OCI-LY7 (cell line): ENCODE measurements at regions not wholly inside any gene's neighbourhood (a gene's known extent, or its start where the extent isn't known, plus 50 kb on each side); places are given as distances from the start of the nearest gene placed in this dataset.

Source experiments
- BruUV-seq: library from RNA; stranded (reverse); fragments of 400-500 nt; replicated peaks from 2 replicates; lab custom pipeline; 2021; lab: Mats Ljungman, UMichigan
- CTCF ChIA-PET: fragments of 300-600 bp; sonication (Branson Sonifier 250); formaldehyde crosslinking; loops from one replicate; lab custom pipeline; 2022; ENCODE audit warnings: antibody characterized with exemption; ENCODE audit not compliant: unreplicated experiment; lab: Charles Lee
- POLR2A ChIA-PET: fragments of 300-600 bp; sonication (Branson Sonifier 250); formaldehyde crosslinking; loops from one replicate; lab custom pipeline; 2022; ENCODE audit warnings: antibody characterized with exemption; lab: Charles Lee
- DNase-seq: peaks from one replicate; pipeline ENCODE4 v3.0.0-alpha.2; 2015; ENCODE audit warnings: low spot score
- H2AFZ ChIP-seq: fragments of 200-600 bp; sonication (generic), shearing (Covaris generic); 2 replicates; pipeline ENCODE4 v1.6.1; 2014; ENCODE audit warnings: mild to moderate bottlenecking, antibody characterized with exemption, low read length, moderate library complexity
- H3K27ac ChIP-seq: fragments of 200-600 bp; sonication (generic); 2 replicates; pipeline ENCODE4 v1.5.1; 2014; ENCODE audit warnings: mixed run types, low read depth, mild to moderate bottlenecking, moderate library complexity, low read length, inconsistent platforms; ENCODE audit not compliant: poor library complexity, severe bottlenecking
- H3K36me3 ChIP-seq: fragments of 200-600 bp; sonication (generic); 2 replicates; pipeline ENCODE4 v1.6.1; 2014; ENCODE audit warnings: mild to moderate bottlenecking, antibody characterized with exemption, low read length, moderate library complexity, mixed read lengths; ENCODE audit not compliant: insufficient read depth
- H3K4me1 ChIP-seq: fragments of 200-600 bp; sonication (generic); 2 replicates; pipeline ENCODE4 v1.5.1; 2014; ENCODE audit warnings: mild to moderate bottlenecking, low read length; ENCODE audit not compliant: insufficient read depth, poor library complexity, severe bottlenecking
- H3K4me2 ChIP-seq: fragments of 200-600 bp; sonication (generic); 2 replicates; pipeline ENCODE4 v1.6.1; 2014; ENCODE audit warnings: mild to moderate bottlenecking, low read length
- H3K4me3 ChIP-seq: fragments of 200-600 bp; sonication (generic); 2 replicates; pipeline ENCODE4 v1.5.1; 2014; ENCODE audit warnings: mild to moderate bottlenecking, low read depth, low read length; ENCODE audit not compliant: poor library complexity, severe bottlenecking
- H3K79me2 ChIP-seq: fragments of 200-600 bp; sonication (generic); 2 replicates; pipeline ENCODE4 v1.6.1; 2016; ENCODE audit warnings: low read depth, mild to moderate bottlenecking, low read length, moderate library complexity, mixed read lengths; ENCODE audit not compliant: insufficient read depth
- H3K9me2 ChIP-seq: fragments of 200-600 bp; sonication (generic); 2 replicates; pipeline ENCODE4 v1.6.1; 2016; ENCODE audit warnings: mild to moderate bottlenecking, low read length, mixed read lengths; ENCODE audit not compliant: insufficient read depth
- H3K9me3 ChIP-seq: fragments of 200-600 bp; sonication (generic); 2 replicates; pipeline ENCODE4 v1.6.1; 2014; ENCODE audit warnings: mild to moderate bottlenecking, mixed run types, low read length, mixed read lengths
- H4K20me1 ChIP-seq: fragments of 200-600 bp; sonication (generic); 2 replicates; pipeline ENCODE4 v1.6.1; 2014; ENCODE audit warnings: mild to moderate bottlenecking, antibody characterized with exemption, low read length, moderate library complexity, mixed read lengths; ENCODE audit not compliant: insufficient read depth
- CTCF ChIP-seq: fragments of 200-600 bp; sonication (generic); conservative IDR thresholded peaks from 2 replicates; pipeline ENCODE4 v1.5.1; 2014; ENCODE audit warnings: mild to moderate bottlenecking, antibody characterized with exemption, low read length, moderate library complexity, mixed read lengths
- EZH2phosphoT487 ChIP-seq: fragments of 200-600 bp; sonication (generic); IDR thresholded peaks from 2 replicates; pipeline ENCODE4 v1.6.1; 2018; ENCODE audit warnings: low read depth, borderline replicate concordance, mild to moderate bottlenecking, mixed run types, antibody characterized with exemption, low read length, moderate library complexity, mixed read lengths
- intact Hi-C: fragments of 100-400 bp; cut with micrococcal nuclease; formaldehyde crosslinking; loops from one replicate; pipeline ENCODE4 v1.10.0; 2022; ENCODE audit not compliant: unreplicated experiment

- Histone ChIP-seq H3K9me2 (no peaks in the 10 kb centered on the region), H2AFZ (no peak overlapping the region), H3K4me1 (no peaks in the 10 kb centered on the region), H4K20me1 (no peaks in the 10 kb centered on the region), H3K9me3 (no peaks in the 10 kb centered on the region), H3K27ac (no peak overlapping the region), H3K79me2 (no peaks in the 10 kb centered on the region), H3K4me3 (no peak overlapping the region), H3K36me3 (no peaks in the 10 kb centered on the region), H3K4me2 (no peak overlapping the region)
- intact Hi-C loops, result no loop called here
- CTCF ChIA-PET, result no interaction called here
- POLR2A ChIA-PET, result no interaction called here
- TF ChIP-seq CTCF (no peak), EZH2phosphoT487 (no peak)
- DNase-seq, result no peak
- no TSS peak for BruUV-seq
Measured at GRCh38 chr10:47058961-47059391, 147.7 kb downstream of the PTPN20 start.

GRCh38 chr10:47059606-47060311 lies 148.5 kb downstream of the PTPN20 start:
- CTCF ChIA-PET, result no interaction called here
- Histone ChIP-seq H3K4me2 (no peak overlapping the region), H2AFZ (no peak overlapping the region), H3K27ac (no peak overlapping the region), H3K9me2 (no peaks in the 10 kb centered on the region), H3K9me3 (no peaks in the 10 kb centered on the region), H3K4me1 (no peaks in the 10 kb centered on the region), H3K36me3 (no peaks in the 10 kb centered on the region), H3K79me2 (no peaks in the 10 kb centered on the region), H4K20me1 (no peaks in the 10 kb centered on the region), H3K4me3 (no peak overlapping the region)
- intact Hi-C loops, result no loop called here
- no peak for DNase-seq
- POLR2A ChIA-PET, result no interaction called here
- BruUV-seq, result no TSS peak
- TF ChIP-seq EZH2phosphoT487 (no peak), CTCF (no peak)

GRCh38 chr10:47060356-47060755 lies 149.1 kb downstream of the PTPN20 start:
- H3K4me2 ChIP-seq, result no peak overlapping the region
- H4K20me1 ChIP-seq, result no peaks in the 10 kb centered on the region
- CTCF ChIA-PET, result no interaction called here
- DNase-seq, result no peak
- H3K36me3 ChIP-seq, result no peaks in the 10 kb centered on the region
- H2AFZ ChIP-seq, result no peak overlapping the region
- H3K9me3 ChIP-seq, result no peaks in the 10 kb centered on the region
- H3K27ac ChIP-seq, result no peak overlapping the region
- no peaks in the 10 kb centered on the region for H3K4me1 ChIP-seq
- intact Hi-C loops, result no loop called here
- TF ChIP-seq CTCF, result no peak
- no peak overlapping the region for H3K4me3 ChIP-seq
- no peaks in the 10 kb centered on the region for H3K79me2 ChIP-seq
- POLR2A ChIA-PET, result no interaction called here
- no TSS peak for BruUV-seq
- H3K9me2 ChIP-seq, result no peaks in the 10 kb centered on the region
